CD4-positive, alpha-beta T cell (primary cell): ENCODE measurements at regions not wholly inside any gene's neighbourhood (a gene's known extent, or its start where the extent isn't known, plus 50 kb on each side); places are given as distances from the start of the nearest gene placed in this dataset.

Experiments used
- ATAC-seq: fragments of 200-7000 bp; cut with Tn5 transposase; one replicate; pipeline ENCODE4 v1.10.0; 2022; ENCODE audit warnings: mild to moderate bottlenecking; ENCODE audit not compliant: poor library complexity
- CTCF ChIA-PET: fragments of 350-600 bp; sonication (Branson Sonifier 250); formaldehyde crosslinking; loops from one replicate; lab custom pipeline; 2021; ENCODE audit warnings: antibody characterized with exemption, inconsistent platforms; lab: Charles Lee
- POLR2A ChIA-PET: fragments of 350-600 bp; sonication (Branson Sonifier 250); formaldehyde crosslinking; loops from one replicate; lab custom pipeline; 2021; ENCODE audit warnings: antibody characterized with exemption, inconsistent platforms; lab: Charles Lee
- DNase-seq, 14 experiments: peaks; one replicate each; pipeline ENCODE4 v3.0.0-alpha.2; 2013 to 2020; ENCODE audit warnings: mixed read lengths in 2 of 14
- H3K27ac ChIP-seq, 2 donors: one replicate each; pipeline versions ENCODE4 v1.5.1 to v1.7.0; 2013; ENCODE audit warnings: low read length in 2 of 2, low read depth in 1 of 2, mild to moderate bottlenecking in 1 of 2
- H3K27me3 ChIP-seq, 2 experiments: 1 replicate in 1 of 2; 2 replicates in 1 of 2; pipeline versions ENCODE4 v1.6.1 to v1.7.0; 2013; ENCODE audit warnings: low read length in 2 of 2, control low read depth in 1 of 2, mild to moderate bottlenecking in 1 of 2, moderate library complexity in 1 of 2; ENCODE audit not compliant: insufficient read depth in 2 of 2, control insufficient read depth in 1 of 2
- H3K36me3 ChIP-seq: one replicate; pipeline ENCODE4 v1.6.1; 2013; ENCODE audit warnings: low read length, control low read depth; ENCODE audit not compliant: insufficient read depth
- H3K4me1 ChIP-seq: one replicate; pipeline ENCODE4 v1.6.1; 2013; ENCODE audit warnings: low read length, control low read depth; ENCODE audit not compliant: insufficient read depth
- H3K4me3 ChIP-seq: one replicate; pipeline ENCODE4 v1.5.1; 2013; ENCODE audit warnings: mild to moderate bottlenecking, low read length, moderate library complexity
- H3K9me3 ChIP-seq, 2 experiments: 1 replicate in 1 of 2; 2 replicates in 1 of 2; pipeline versions ENCODE4 v1.6.1 to v1.7.0; 2013; ENCODE audit warnings: low read length in 2 of 2, mild to moderate bottlenecking in 2 of 2, control low read depth in 1 of 2, moderate library complexity in 1 of 2; ENCODE audit not compliant: control insufficient read depth in 1 of 2, insufficient read depth in 1 of 2
- H3K27ac Mint-ChIP-seq: one replicate; pipeline ENCODE4 v1.8.0; 2020; ENCODE audit warnings: mixed read lengths
- H3K27me3 Mint-ChIP-seq: one replicate; pipeline ENCODE4 v1.8.0; 2021; ENCODE audit warnings: mixed read lengths
- H3K36me3 Mint-ChIP-seq: one replicate; pipeline ENCODE4 v1.8.0; 2021; ENCODE audit warnings: low read depth, mixed read lengths
- H3K4me1 Mint-ChIP-seq: one replicate; pipeline ENCODE4 v1.8.0; 2021; ENCODE audit warnings: low read depth, mixed read lengths
- H3K4me3 Mint-ChIP-seq: one replicate; pipeline ENCODE4 v1.8.0; 2020; ENCODE audit warnings: mild to moderate bottlenecking, mixed read lengths
- H3K9me3 Mint-ChIP-seq: one replicate; pipeline ENCODE4 v1.8.0; 2020; ENCODE audit warnings: mixed read lengths
- intact Hi-C, 2 experiments: fragments of 100-400 bp; cut with DNase I in 1 of 2; cut with micrococcal nuclease in 1 of 2; formaldehyde crosslinking; loops; one replicate each; pipeline versions ENCODE4 v1.15.1 to v1.9.0; 2023 to 2025; cut with DNase I, micrococcal nuclease
- TF ChIP-seq, protein P1 (sequence below): fragments of 200-600 bp; IDR thresholded peaks from one replicate; pipeline ENCODE4 v1.8.0; 2022; ENCODE audit warnings: antibody characterized with exemption, mild to moderate bottlenecking

DNA sequence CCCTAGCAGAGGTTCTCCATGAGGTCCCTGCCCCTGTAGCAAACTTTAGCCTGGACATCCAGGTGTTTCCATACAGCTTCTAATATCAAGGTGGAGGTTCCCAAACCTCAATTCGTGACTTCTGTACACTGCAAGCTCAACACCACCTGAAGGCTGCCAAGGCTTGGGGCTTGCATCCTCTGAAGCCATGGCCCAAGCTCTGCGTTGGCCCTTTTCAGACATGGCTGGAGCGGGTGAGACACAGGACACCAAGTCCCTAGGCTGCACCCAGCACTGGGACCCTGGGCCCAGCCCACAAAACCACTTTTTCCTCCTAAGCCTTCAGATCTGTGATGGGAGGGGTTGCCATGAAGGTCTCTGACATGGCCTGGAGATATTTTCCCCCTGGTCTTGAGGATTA, 1292.0 kb downstream of the CDH8 start:
- ChIA-PET POLR2A (no interaction called here), CTCF (no interaction called here)
- Mint-ChIP-seq H3K27me3 (no peaks in the 10 kb centered on the region), H3K4me3 (no peak overlapping the region), H3K27ac (no peak overlapping the region), H3K36me3 (no peaks in the 10 kb centered on the region), H3K4me1 (no peaks in the 10 kb centered on the region), H3K9me3 (peaks cover 27% of the 10 kb centered on the region)
- ATAC-seq (no peak), DNase-seq (no peak)
- intact Hi-C loops, result no loop called here
- TF ChIP-seq, protein P1, sequence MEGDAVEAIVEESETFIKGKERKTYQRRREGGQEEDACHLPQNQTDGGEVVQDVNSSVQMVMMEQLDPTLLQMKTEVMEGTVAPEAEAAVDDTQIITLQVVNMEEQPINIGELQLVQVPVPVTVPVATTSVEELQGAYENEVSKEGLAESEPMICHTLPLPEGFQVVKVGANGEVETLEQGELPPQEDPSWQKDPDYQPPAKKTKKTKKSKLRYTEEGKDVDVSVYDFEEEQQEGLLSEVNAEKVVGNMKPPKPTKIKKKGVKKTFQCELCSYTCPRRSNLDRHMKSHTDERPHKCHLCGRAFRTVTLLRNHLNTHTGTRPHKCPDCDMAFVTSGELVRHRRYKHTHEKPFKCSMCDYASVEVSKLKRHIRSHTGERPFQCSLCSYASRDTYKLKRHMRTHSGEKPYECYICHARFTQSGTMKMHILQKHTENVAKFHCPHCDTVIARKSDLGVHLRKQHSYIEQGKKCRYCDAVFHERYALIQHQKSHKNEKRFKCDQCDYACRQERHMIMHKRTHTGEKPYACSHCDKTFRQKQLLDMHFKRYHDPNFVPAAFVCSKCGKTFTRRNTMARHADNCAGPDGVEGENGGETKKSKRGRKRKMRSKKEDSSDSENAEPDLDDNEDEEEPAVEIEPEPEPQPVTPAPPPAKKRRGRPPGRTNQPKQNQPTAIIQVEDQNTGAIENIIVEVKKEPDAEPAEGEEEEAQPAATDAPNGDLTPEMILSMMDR, result no peak
- H3K9me3 ChIP-seq, result peaks cover 4% of the 10 kb centered on the region in 2 experiments
- no peaks in the 10 kb centered on the region for H3K4me1 ChIP-seq
- H3K4me3 ChIP-seq, result no peak overlapping the region
- no peaks in the 10 kb centered on the region for H3K27me3 ChIP-seq
- H3K27ac ChIP-seq, result no peak overlapping the region
- H3K36me3 ChIP-seq, result no peaks in the 10 kb centered on the region

DNA sequence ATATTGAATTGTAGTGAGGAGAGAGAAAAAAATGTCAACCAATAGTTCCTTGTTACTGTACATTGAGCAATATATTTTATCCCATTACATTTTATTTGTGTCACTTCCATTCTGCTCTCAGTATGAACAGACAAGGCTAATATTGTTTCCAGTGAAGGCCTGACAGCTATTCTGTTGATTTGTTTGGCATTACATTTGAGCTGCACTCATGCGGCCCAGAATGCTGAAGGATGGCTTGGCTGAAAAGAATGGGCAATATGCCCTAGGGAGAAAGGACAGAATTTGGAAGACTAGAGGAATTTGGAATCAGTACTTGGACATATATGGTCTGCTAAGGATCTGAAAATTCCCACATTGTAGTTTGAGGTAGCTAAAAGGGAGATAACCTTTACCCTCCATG, 1294.4 kb downstream of the CDH8 start:
- intact Hi-C loops, result no loop called here
- H3K4me1 ChIP-seq, result no peaks in the 10 kb centered on the region
- H3K4me3 ChIP-seq, result no peak overlapping the region
- TF ChIP-seq, protein P1, result no peak
- Mint-ChIP-seq H3K27me3 (no peaks in the 10 kb centered on the region), H3K36me3 (no peaks in the 10 kb centered on the region), H3K9me3 (peaks cover 22% of the 10 kb centered on the region), H3K4me3 (no peak overlapping the region), H3K27ac (no peak overlapping the region), H3K4me1 (no peaks in the 10 kb centered on the region)
- ChIA-PET CTCF (no interaction called here), POLR2A (no interaction called here)
- ATAC-seq (no peak), DNase-seq (no peak)
- H3K27me3 ChIP-seq, result no peaks in the 10 kb centered on the region
- H3K36me3 ChIP-seq, result no peaks in the 10 kb centered on the region
- H3K9me3 ChIP-seq, result peaks cover 4% of the 10 kb centered on the region in 2 experiments
- H3K27ac ChIP-seq, result no peak overlapping the region

DNA sequence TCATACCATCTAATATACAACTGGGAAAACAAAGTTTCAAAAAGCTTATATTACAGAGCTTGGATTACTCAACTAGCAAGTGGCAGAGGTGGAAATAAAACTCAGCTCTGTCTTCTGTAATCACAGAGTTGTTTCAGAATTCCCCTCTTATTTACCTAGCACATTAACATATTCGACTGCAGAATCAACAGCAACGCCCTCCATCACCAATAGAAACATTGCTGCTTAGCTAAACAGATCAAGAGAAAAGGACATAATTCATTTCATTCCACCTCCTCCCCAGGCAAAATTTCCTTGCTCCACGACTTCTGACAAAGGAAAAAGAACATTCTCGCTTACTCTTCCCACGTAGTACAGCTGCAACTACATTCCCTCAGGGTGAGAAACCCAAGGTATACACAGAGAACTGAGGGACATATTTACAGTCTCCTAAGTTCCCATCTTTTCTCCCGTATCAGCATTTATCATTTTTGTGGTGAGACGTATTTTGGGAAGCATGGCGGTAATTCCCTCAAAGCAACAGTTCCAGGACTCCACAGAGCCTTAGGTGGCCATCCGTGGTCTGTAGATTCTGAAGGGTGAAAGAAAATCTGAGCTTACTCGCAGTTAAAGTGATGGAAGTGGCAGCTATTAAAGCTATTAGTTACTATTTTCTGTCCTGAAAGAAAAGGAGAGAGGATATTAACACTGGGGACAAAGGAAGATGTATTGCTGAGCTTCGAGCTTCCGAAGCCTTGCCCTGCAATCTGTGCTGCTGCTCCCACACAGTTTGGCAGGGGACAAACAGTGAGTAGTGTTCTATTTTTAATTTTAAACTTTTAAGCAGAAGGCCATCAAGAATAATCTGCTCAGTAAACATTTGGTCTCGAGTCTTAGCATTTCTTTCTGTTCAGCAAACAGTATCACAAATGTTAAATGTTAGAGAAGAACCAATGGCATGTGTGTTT, 1296.2 kb downstream of the CDH8 start:
- TF ChIP-seq, protein P1, result no peak
- intact Hi-C loops, result no loop called here
- Mint-ChIP-seq H3K4me1 (no peaks in the 10 kb centered on the region), H3K9me3 (peaks cover 25% of the 10 kb centered on the region), H3K36me3 (no peaks in the 10 kb centered on the region), H3K27me3 (no peaks in the 10 kb centered on the region), H3K27ac (no peak overlapping the region), H3K4me3 (no peak overlapping the region)
- Histone ChIP-seq H3K27me3 (no peaks in the 10 kb centered on the region), H3K4me3 (no peak overlapping the region), H3K36me3 (no peaks in the 10 kb centered on the region), H3K27ac (no peak overlapping the region), H3K4me1 (no peaks in the 10 kb centered on the region), H3K9me3 (peaks cover 2 to 4% of the 10 kb centered on the region in 2 experiments)
- DNase-seq (no peak), ATAC-seq (no peak)
- CTCF ChIA-PET, result no interaction called here
- POLR2A ChIA-PET, result no interaction called here
